Uterus (tissue), 3 donors: ENCODE measurements at regions not wholly inside any gene's neighbourhood (a gene's known extent, or its start where the extent isn't known, plus 50 kb on each side); places are given as distances from the start of the nearest gene placed in this dataset.

Experiments
- DNase-seq, 2 donors: peaks; one replicate each; pipeline ENCODE4 v3.0.0-alpha.2; 2019 to 2020
- H3K27ac ChIP-seq, 2 donors: fragments of 200-600 bp; sonication (generic); 1 replicate in 1 of 2; 2 replicates in 1 of 2; pipeline ENCODE4 v1.5.1; 2016 to 2018
- H3K27me3 ChIP-seq, 2 donors: fragments of 200-600 bp; sonication (generic); one replicate each; pipeline ENCODE4 v1.5.1; 2018 to 2019; ENCODE audit warnings: control low read depth in 1 of 2
- H3K36me3 ChIP-seq, 2 donors: fragments of 200-600 bp; sonication (generic); one replicate each; pipeline ENCODE4 v1.5.1; 2019; ENCODE audit warnings: control low read depth in 1 of 2
- H3K4me1 ChIP-seq, 2 donors: fragments of 200-600 bp; sonication (generic); one replicate each; pipeline ENCODE4 v1.5.1; 2018 to 2019; ENCODE audit warnings: control low read depth in 1 of 2
- H3K4me3 ChIP-seq, 2 donors: fragments of 200-600 bp; sonication (generic); 1 replicate in 1 of 2; 2 replicates in 1 of 2; pipeline ENCODE4 v1.5.1; 2018 to 2019; ENCODE audit warnings: mild to moderate bottlenecking in 1 of 2
- H3K9me3 ChIP-seq, 2 donors: fragments of 200-600 bp; sonication (generic); one replicate each; pipeline ENCODE4 v1.5.1; 2019; ENCODE audit warnings: control low read depth in 1 of 2
- CTCF ChIP-seq, 4 experiments: fragments of 200-600 bp in 2 of 4; fragments of 450-650 bp in 2 of 4; sonication (generic) in 2 of 4; IDR thresholded peaks; one replicate each; pipeline ENCODE4 v1.5.1; 2016 to 2019; ENCODE audit warnings: antibody characterized with exemption in 4 of 4, mild to moderate bottlenecking in 2 of 4, moderate library complexity in 1 of 4
- POLR2A ChIP-seq, 2 donors: fragments of 450-650 bp; IDR thresholded peaks; one replicate each; pipeline ENCODE4 v1.6.1; 2016; ENCODE audit warnings: antibody characterized with exemption in 2 of 2, mild to moderate bottlenecking in 1 of 2, moderate library complexity in 1 of 2
- intact Hi-C: fragments of 100-400 bp; cut with DNase I; formaldehyde crosslinking; loops from one replicate; pipeline ENCODE4 v1.15.1; 2023; ENCODE audit warnings: low total_unique reads
- donor health status: DM: yes; HTN: yes; CAD: no.

DNA sequence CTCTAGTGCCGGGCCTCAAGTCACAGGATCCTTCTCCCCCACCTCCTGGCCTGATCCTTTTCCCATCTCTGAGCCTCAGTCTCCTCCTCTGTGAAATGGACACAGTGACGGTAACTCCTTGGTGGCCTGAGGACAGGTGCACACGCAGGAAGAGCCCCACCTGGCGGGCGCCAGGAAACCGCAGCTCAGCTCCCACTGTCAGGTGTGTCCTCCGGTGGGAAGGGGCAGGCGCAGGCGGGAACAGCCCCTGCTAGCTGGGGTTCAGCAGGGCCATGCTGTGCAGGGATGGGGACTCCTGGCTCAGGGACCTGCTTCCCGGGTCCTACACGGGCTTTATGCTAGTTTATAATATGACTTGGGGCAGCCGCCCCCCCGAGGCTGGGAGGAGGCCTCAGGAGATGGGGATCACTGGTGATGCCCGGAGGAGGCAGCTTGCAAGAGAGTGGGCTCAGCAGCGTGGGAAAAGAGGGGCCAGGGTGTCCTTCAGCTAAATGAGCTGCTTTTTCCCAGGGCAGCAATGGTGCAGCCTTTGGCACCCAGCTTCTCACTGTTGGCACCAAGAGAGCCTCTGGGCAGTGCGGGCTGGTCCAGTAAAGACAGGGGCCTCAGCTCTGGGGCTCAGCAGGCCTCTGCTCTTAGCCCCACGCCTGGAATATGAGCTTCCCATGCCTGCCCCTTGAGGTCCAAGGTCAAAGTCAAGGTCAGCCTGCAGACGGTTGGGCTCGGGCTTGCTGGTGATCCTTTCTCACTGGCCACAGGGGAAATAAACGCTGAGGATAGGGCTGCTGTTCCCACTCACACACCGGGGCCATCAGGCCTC is 68.0 kb upstream of the FAM20C start:
- no peak for TF ChIP-seq CTCF (IDR thresholded peaks at IDR 0.05)
- TF ChIP-seq POLR2A (IDR thresholded peaks at IDR 0.05), result no peak
- DNase-seq, result no peak
- no peak overlapping the region for H3K27ac ChIP-seq
- no peaks in the 10 kb centered on the region for H3K9me3 ChIP-seq
- no peak overlapping the region for H3K4me3 ChIP-seq
- no peaks in the 10 kb centered on the region for H3K4me1 ChIP-seq
- no peaks in the 10 kb centered on the region for H3K27me3 ChIP-seq
- no peaks in the 10 kb centered on the region for H3K36me3 ChIP-seq
- intact Hi-C loops, result no loop called here

GRCh38 chr7:125061-125475 is 67.3 kb upstream of the FAM20C start:
- no peak for DNase-seq
- Histone ChIP-seq H3K27ac (no peak overlapping the region), H3K27me3 (no peaks in the 10 kb centered on the region), H3K36me3 (no peaks in the 10 kb centered on the region), H3K4me3 (no peak overlapping the region), H3K4me1 (no peaks in the 10 kb centered on the region), H3K9me3 (no peaks in the 10 kb centered on the region)
- no peak for TF ChIP-seq CTCF (IDR thresholded peaks at IDR 0.05)
- no peak for TF ChIP-seq POLR2A (IDR thresholded peaks at IDR 0.05)
- intact Hi-C loops, result no loop called here

GRCh38 chr7:125661-126060 is 66.7 kb upstream of the FAM20C start:
- Histone ChIP-seq H3K9me3 (no peaks in the 10 kb centered on the region), H3K36me3 (no peaks in the 10 kb centered on the region), H3K4me3 (no peak overlapping the region), H3K27ac (no peak overlapping the region), H3K4me1 (no peaks in the 10 kb centered on the region), H3K27me3 (no peaks in the 10 kb centered on the region)
- no peak for DNase-seq
- TF ChIP-seq CTCF (IDR thresholded peaks at IDR 0.05), result no peak
- TF ChIP-seq POLR2A (IDR thresholded peaks at IDR 0.05), result no peak
- intact Hi-C loops, result no loop called here

DNA sequence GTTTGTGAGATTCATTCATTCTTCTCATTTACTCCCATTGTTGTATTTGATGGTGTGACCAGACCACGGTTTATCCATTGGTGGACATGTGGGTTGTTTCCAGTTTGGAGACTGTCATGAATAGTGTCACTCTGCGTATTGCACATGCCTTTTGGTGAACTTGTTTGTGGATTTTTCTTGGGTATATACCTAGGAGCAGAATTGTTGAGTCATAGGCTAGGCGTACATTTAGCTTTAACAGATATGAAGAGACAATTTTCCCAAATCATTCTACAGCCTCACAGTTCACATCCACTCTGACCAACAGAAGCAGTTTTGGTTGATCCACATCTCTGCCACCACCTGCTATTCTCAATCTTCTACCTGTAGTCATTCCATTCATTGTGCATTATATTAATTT is 66.0 kb upstream of the FAM20C start:
- intact Hi-C loops, result no loop called here
- TF ChIP-seq CTCF (IDR thresholded peaks at IDR 0.05), result no peak
- no peak for TF ChIP-seq POLR2A (IDR thresholded peaks at IDR 0.05)
- DNase-seq, result no peak
- Histone ChIP-seq H3K36me3 (no peaks in the 10 kb centered on the region), H3K4me1 (no peaks in the 10 kb centered on the region), H3K27ac (no peak overlapping the region), H3K27me3 (no peaks in the 10 kb centered on the region), H3K4me3 (no peak overlapping the region), H3K9me3 (no peaks in the 10 kb centered on the region)

DNA sequence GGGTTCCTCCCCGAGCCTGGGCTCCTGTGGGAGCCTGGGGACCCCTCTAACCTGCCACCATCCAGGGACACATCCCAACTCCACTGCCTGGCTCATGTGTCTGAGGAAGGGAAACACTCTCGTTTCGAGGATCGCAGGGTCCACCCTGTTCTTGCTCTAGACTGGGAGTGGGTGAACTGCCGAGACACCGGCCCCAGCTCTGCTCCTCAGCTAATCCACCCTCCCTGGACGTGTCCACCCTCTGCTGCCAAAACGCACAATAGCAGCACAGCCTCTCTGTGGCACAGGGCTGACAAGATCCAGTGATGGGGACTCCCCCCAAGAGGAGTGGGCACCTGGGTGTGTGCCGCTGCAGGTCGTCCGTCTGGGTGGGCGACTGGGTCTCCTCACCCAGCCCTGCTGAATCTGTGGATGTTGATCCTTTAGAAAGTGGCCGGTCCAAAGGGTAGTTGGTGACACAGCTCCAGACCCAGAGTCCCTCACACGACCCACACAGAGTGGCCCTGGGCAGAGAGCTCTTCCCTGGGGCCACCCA is 65.2 kb upstream of the FAM20C start:
- H3K4me1 ChIP-seq, result no peaks in the 10 kb centered on the region
- intact Hi-C loops, result no loop called here
- H3K4me3 ChIP-seq, result no peak overlapping the region

More for the DNA sequence above, 65.2 kb upstream of the FAM20C start:
- no peaks in the 10 kb centered on the region for H3K27me3 ChIP-seq
- no peak for TF ChIP-seq POLR2A (IDR thresholded peaks at IDR 0.05)
- no peak for TF ChIP-seq CTCF (IDR thresholded peaks at IDR 0.05)
- DNase-seq, result no peak
- H3K36me3 ChIP-seq, result no peaks in the 10 kb centered on the region
- no peak overlapping the region for H3K27ac ChIP-seq
- H3K9me3 ChIP-seq, result no peaks in the 10 kb centered on the region
